A549 (cell line): ENCODE measurements at regions not wholly inside any gene's neighbourhood (a gene's known extent, or its start where the extent isn't known, plus 50 kb on each side); places are given as distances from the start of the nearest gene placed in this dataset.

Experiments used
- ATAC-seq, 2 experiments: fragments of 200-7000 bp in 1 of 2; fragments of >200 bp in 1 of 2; cut with Nextera tagmentation in 1 of 2; cut with Tn5 transposase in 1 of 2; 3 replicates each; pipeline versions ENCODE4 v1.8.0 to v1.9.1; 2018 to 2020; ENCODE audit warnings: mild to moderate bottlenecking in 1 of 2, moderate library complexity in 1 of 2
- CTCF ChIA-PET: fragments of 300-600 bp; sonication (Branson Sonifier 250); formaldehyde crosslinking; extraction: SDS; loops from one replicate; lab custom pipeline; 2021; ENCODE audit warnings: antibody characterized with exemption, inconsistent platforms; lab: Yijun Ruan, JAX
- POLR2A ChIA-PET: fragments of 350-600 bp; formaldehyde crosslinking; extraction: SDS; loops from one replicate; lab custom pipeline; 2021; ENCODE audit warnings: antibody characterized with exemption, inconsistent platforms; lab: Yijun Ruan, JAX
- DNase-seq, 2 experiments: peaks; one replicate each; pipeline versions ENCODE4 v3.0.0 to v3.0.0-alpha.2; 2011 to 2016; ENCODE audit warnings: low read depth in 1 of 2, low spot score in 1 of 2
- FAIRE-seq: peaks from 2 replicates; lab custom pipeline; 2011; peaks lifted over from hg19 to GRCh38; lab: Jason Lieb, UNC
- H3K27ac ChIP-seq, 2 experiments: fragments of >200 bp; sonication (Bioruptor Twin); formaldehyde crosslinking; 3 replicates each; pipeline ENCODE4 v1.5.1; 2016 to 2017
- H3K4me1 ChIP-seq: fragments of >200 bp; sonication (Bioruptor Twin); formaldehyde crosslinking; 3 replicates; pipeline ENCODE4 v1.6.1; 2016
- H3K4me2 ChIP-seq: fragments of >200 bp; sonication (Bioruptor Twin); formaldehyde crosslinking; 3 replicates; pipeline ENCODE4 v1.6.1; 2016
- H3K4me3 ChIP-seq: fragments of >200 bp; sonication (Bioruptor Twin); formaldehyde crosslinking; 3 replicates; pipeline ENCODE4 v1.5.1; 2016
- H3K9me3 ChIP-seq: fragments of >200 bp; sonication (Bioruptor Twin); formaldehyde crosslinking; 3 replicates; pipeline ENCODE4 v1.6.1; 2016
- ATOH8 ChIP-seq: fragments of 250-450 bp; sonication (Bioruptor Pico); IDR thresholded peaks from 2 replicates; pipeline ENCODE4 v1.5.0; 2020; ENCODE audit warnings: low read depth, mild to moderate bottlenecking, moderate library complexity
- BCL3 ChIP-seq: fragments of >200 bp; sonication (Bioruptor Twin); formaldehyde crosslinking; IDR thresholded peaks from 3 replicates; pipeline ENCODE4 v1.6.1; 2016
- CBX2 ChIP-seq: fragments of 200-600 bp; sonication (generic); IDR thresholded peaks from 2 replicates; pipeline ENCODE4 v1.6.1; 2016; ENCODE audit warnings: low read depth, mild to moderate bottlenecking, borderline replicate concordance
- ESRRA ChIP-seq: fragments of 150-350 bp; IDR thresholded peaks from 2 replicates; pipeline ENCODE4 v1.6.1; 2014; ENCODE audit warnings: mild to moderate bottlenecking, low read length, borderline replicate concordance
- HOXB13 ChIP-seq: fragments of 250-450 bp; sonication (Bioruptor Pico); IDR thresholded peaks from 2 replicates; pipeline ENCODE4 v1.5.0; 2020; ENCODE audit warnings: low read depth, mild to moderate bottlenecking, moderate library complexity
- NR3C1 ChIP-seq: fragments of >200 bp; sonication (Bioruptor Twin); formaldehyde crosslinking; IDR thresholded peaks from 3 replicates; pipeline ENCODE4 v1.6.1; 2017
- PHF8 ChIP-seq: fragments of 200-600 bp; sonication (generic); IDR thresholded peaks from 2 replicates; pipeline ENCODE4 v1.6.1; 2016; ENCODE audit warnings: low read depth, mild to moderate bottlenecking, antibody characterized with exemption, moderate library complexity, borderline replicate concordance
- RAD21 ChIP-seq, 2 experiments: fragments of >200 bp in 1 of 2; sonication (Bioruptor Twin) in 1 of 2; formaldehyde crosslinking in 1 of 2; IDR thresholded peaks in 1 of 2; conservative IDR thresholded peaks in 1 of 2; 2 replicates in 1 of 2; 3 replicates in 1 of 2; pipeline ENCODE4 v1.6.1; 2012 to 2018; ENCODE audit warnings: inconsistent platforms in 1 of 2
- REST ChIP-seq: fragments of 200-600 bp; sonication (generic); IDR thresholded peaks from 2 replicates; pipeline ENCODE4 v1.6.1; 2016; ENCODE audit warnings: antibody characterized with exemption, mild to moderate bottlenecking, moderate library complexity
- SMC3 ChIP-seq: fragments of >200 bp; sonication (Bioruptor Twin); formaldehyde crosslinking; IDR thresholded peaks from 3 replicates; pipeline ENCODE4 v1.6.1; 2018; ENCODE audit warnings: inconsistent platforms
- ZC3H11A ChIP-seq: fragments of 450-650 bp; IDR thresholded peaks from 2 replicates; pipeline ENCODE4 v1.6.1; 2014; ENCODE audit warnings: antibody characterized with exemption, mild to moderate bottlenecking
- ZFP36 ChIP-seq: fragments of 450-650 bp; IDR thresholded peaks from 2 replicates; pipeline ENCODE4 v1.6.1; 2014; ENCODE audit warnings: borderline replicate concordance; ENCODE audit not compliant: partially characterized antibody
- WGBS: methylation state at CpG from one replicate; pipeline ENCODE4 v1.1.6; 2017; ENCODE audit errors: missing lambda C conversion rate; 5-methylcytosine and 5-hydroxymethylcytosine counted together

GRCh38 chr6:14981960-14982359 lies 263.9 kb upstream of the JARID2 start:
- Histone ChIP-seq H3K4me2 (no peak overlapping the region), H3K4me1 (peaks cover 10% of the 10 kb centered on the region; the same call in 2 of the 3 replicates), H3K9me3 (no peaks in the 10 kb centered on the region), H3K27ac (no peak overlapping the region), H3K4me3 (no peak overlapping the region)
- no peak for FAIRE-seq
- POLR2A ChIA-PET = no interaction called here
- WGBS = 76% methylated on average over 8 of the region's 8 CpGs
- no peak for ATAC-seq
- CTCF ChIA-PET = interaction anchor here (0.7 kb wide), 1 partner anchor 32 kb away, joined by 3 read pairs; no protein-coding TSS in a partner anchor
- DNase-seq = no peak
- TF ChIP-seq BCL3 = no peak
- no peak for TF ChIP-seq PHF8
- TF ChIP-seq SMC3 = no peak
- TF ChIP-seq ATOH8 (CRISPR knock-in tag) = no peak
- TF ChIP-seq HOXB13 (CRISPR knock-in tag) = no peak

- ChIA-PET CTCF (no interaction called here), POLR2A (no interaction called here)
- peaks cover 10% of the 10 kb centered on the region; the same call in 2 of the 3 replicates for H3K4me1 ChIP-seq
- H3K4me2 ChIP-seq = peak overlapping the region; percentile 19; the same call in 1 of the 3 replicates
- no peak overlapping the region for H3K4me3 ChIP-seq
- TF ChIP-seq BCL3 = no peak
- no peak for TF ChIP-seq CBX2
- TF ChIP-seq RAD21 (conservative IDR thresholded peaks at IDR 0.05 in 1 of 2, IDR thresholded peaks at IDR 0.05 in 1 of 2) = no peak
- TF ChIP-seq PHF8 = no peak
- no peak for TF ChIP-seq REST
- no peak for TF ChIP-seq ATOH8 (CRISPR knock-in tag)
- TF ChIP-seq ZFP36 = no peak
- TF ChIP-seq ESRRA = no peak
- TF ChIP-seq NR3C1 = no peak
- TF ChIP-seq ZC3H11A = no peak
- DNase-seq (no peak), FAIRE-seq (no peak), ATAC-seq (no peak)
- H3K27ac ChIP-seq = no peak overlapping the region
- 35% methylated on average over 5 of the region's 5 CpGs for WGBS
- H3K9me3 ChIP-seq = no peaks in the 10 kb centered on the region
These were observed 262.0 kb upstream of the JARID2 start for GRCh38 chr6:14983599-14984518.
